Activated CD4-positive, alpha-beta T cell treated with anti-CD3 and anti-CD28 coated beads for 36 hours (primary cell): ENCODE measurements at regions not wholly inside any gene's neighbourhood (a gene's known extent, or its start where the extent isn't known, plus 50 kb on each side); places are given as distances from the start of the nearest gene placed in this dataset.
A peak's percentile ranks its signal among the peaks of the same experiment; 100 is the strongest.

Experiments used
- ATAC-seq: fragments of 200-7000 bp; cut with Tn5 transposase; one replicate; pipeline ENCODE4 v1.10.0; 2021; ENCODE audit warnings: mild to moderate bottlenecking, moderate library complexity
- CTCF ChIA-PET: fragments of 350-600 bp; sonication (Branson Sonifier 250); formaldehyde crosslinking; loops from one replicate; lab custom pipeline; 2021; ENCODE audit warnings: antibody characterized with exemption; lab: Charles Lee
- POLR2A ChIA-PET: fragments of 350-600 bp; sonication (Branson Sonifier 250); formaldehyde crosslinking; loops from one replicate; lab custom pipeline; 2021; ENCODE audit warnings: antibody characterized with exemption, inconsistent platforms; lab: Charles Lee
- DNase-seq: peaks from one replicate; pipeline ENCODE4 v3.0.0-alpha.2; 2020
- H3K27ac Mint-ChIP-seq: one replicate; pipeline ENCODE4 v1.8.0; 2021; ENCODE audit warnings: mixed read lengths
- H3K27me3 Mint-ChIP-seq: one replicate; pipeline ENCODE4 v1.8.0; 2021; ENCODE audit warnings: mixed read lengths
- H3K36me3 Mint-ChIP-seq: one replicate; pipeline ENCODE4 v1.8.0; 2021; ENCODE audit warnings: low read depth, mixed read lengths
- H3K4me1 Mint-ChIP-seq: one replicate; pipeline ENCODE4 v1.8.0; 2021; ENCODE audit warnings: mixed read lengths
- H3K4me3 Mint-ChIP-seq: one replicate; pipeline ENCODE4 v1.8.0; 2021; ENCODE audit warnings: mild to moderate bottlenecking, moderate library complexity, mixed read lengths
- H3K9me3 Mint-ChIP-seq: one replicate; pipeline ENCODE4 v1.8.0; 2021; ENCODE audit warnings: low read depth, mixed read lengths
- intact Hi-C, 2 experiments: fragments of 100-400 bp; cut with DNase I in 1 of 2; cut with micrococcal nuclease in 1 of 2; formaldehyde crosslinking; loops; one replicate each; pipeline versions ENCODE4 v1.14.2 to v1.15.1; 2022 to 2024; cut with DNase I, micrococcal nuclease

- ChIA-PET POLR2A (interaction anchor here (1.4 kb wide), 1 partner anchor 132 kb away, joined by 3 read pairs; no protein-coding TSS in a partner anchor), CTCF (interaction anchor here (0.6 to 2.0 kb wide), 4 partner anchors 9 to 88 kb away, joined by 3 to 8 read pairs (median 3); no protein-coding TSS in a partner anchor)
- intact Hi-C loops = no loop called here
- ATAC-seq (peak; percentile 95), DNase-seq (peak; percentile 62)
- Mint-ChIP-seq H3K9me3 (no peaks in the 10 kb centered on the region), H3K36me3 (no peaks in the 10 kb centered on the region), H3K27ac (no peak overlapping the region), H3K4me1 (peaks cover 9% of the 10 kb centered on the region), H3K4me3 (no peak overlapping the region), H3K27me3 (peaks cover 12% of the 10 kb centered on the region)
Observed at GRCh38 chr21:25370311-25370744, 237.0 kb downstream of the MRPL39 start.

GRCh38 chr21:25369524-25370300 lies 237.6 kb downstream of the MRPL39 start:
- H3K9me3 Mint-ChIP-seq = no peaks in the 10 kb centered on the region
- peaks cover 9% of the 10 kb centered on the region for H3K4me1 Mint-ChIP-seq
- ChIA-PET CTCF (interaction anchor here (0.6 to 2.0 kb wide), 3 partner anchors 16 to 87 kb away, joined by 3 to 8 read pairs (median 3); no protein-coding TSS in a partner anchor), POLR2A (interaction anchor here (1.4 kb wide), 1 partner anchor 133 kb away, joined by 3 read pairs; no protein-coding TSS in a partner anchor)
- no peak overlapping the region for H3K4me3 Mint-ChIP-seq
- no peaks in the 10 kb centered on the region for H3K36me3 Mint-ChIP-seq
- peaks cover 12% of the 10 kb centered on the region for H3K27me3 Mint-ChIP-seq
- ATAC-seq = no peak
- intact Hi-C loops = no loop called here
- H3K27ac Mint-ChIP-seq = no peak overlapping the region
- no peak for DNase-seq

- ChIA-PET CTCF (interaction anchor here (2.0 kb wide), 1 partner anchor 17 kb away, joined by 8 read pairs; no protein-coding TSS in a partner anchor), POLR2A (no interaction called here)
Observed at GRCh38 chr21:25368531-25368930, 238.8 kb downstream of the MRPL39 start.

GRCh38 chr21:25366116-25366515 lies 241.2 kb downstream of the MRPL39 start:
- no peaks in the 10 kb centered on the region for H3K9me3 Mint-ChIP-seq
- CTCF ChIA-PET = interaction anchor here (0.6 to 0.7 kb wide), 3 partner anchors 9 to 196 kb away, joined by 3 read pairs; no protein-coding TSS in a partner anchor
- intact Hi-C loops = no loop called here
- H3K36me3 Mint-ChIP-seq = no peaks in the 10 kb centered on the region
- POLR2A ChIA-PET = no interaction called here
- peaks cover 12% of the 10 kb centered on the region for H3K4me1 Mint-ChIP-seq
- no peak overlapping the region for H3K4me3 Mint-ChIP-seq
- no peak overlapping the region for H3K27ac Mint-ChIP-seq
- peaks cover 10% of the 10 kb centered on the region for H3K27me3 Mint-ChIP-seq
- no peak for ATAC-seq
- no peak for DNase-seq

More at GRCh38 chr21:25368531-25368930, 238.8 kb downstream of the MRPL39 start:
- H3K9me3 Mint-ChIP-seq = no peaks in the 10 kb centered on the region
- no peaks in the 10 kb centered on the region for H3K36me3 Mint-ChIP-seq
- peaks cover 12% of the 10 kb centered on the region for H3K27me3 Mint-ChIP-seq
- ATAC-seq (no peak), DNase-seq (no peak)
- H3K27ac Mint-ChIP-seq = no peak overlapping the region
- peaks cover 6% of the 10 kb centered on the region for H3K4me1 Mint-ChIP-seq
- no peak overlapping the region for H3K4me3 Mint-ChIP-seq
- intact Hi-C loops = no loop called here

- no peak overlapping the region for H3K4me3 Mint-ChIP-seq
- H3K27me3 Mint-ChIP-seq = peaks cover 7% of the 10 kb centered on the region
- CTCF ChIA-PET = no interaction called here
- intact Hi-C loops = no loop called here
- POLR2A ChIA-PET = no interaction called here
- DNase-seq (no peak), ATAC-seq (peak; percentile 86)
- peaks cover 9% of the 10 kb centered on the region for H3K4me1 Mint-ChIP-seq
- H3K9me3 Mint-ChIP-seq = no peaks in the 10 kb centered on the region
- no peak overlapping the region for H3K27ac Mint-ChIP-seq
- H3K36me3 Mint-ChIP-seq = no peaks in the 10 kb centered on the region
Observed at GRCh38 chr21:25362375-25363267, 244.7 kb downstream of the MRPL39 start.

GRCh38 chr21:25361765-25362164 lies 245.5 kb downstream of the MRPL39 start:
- CTCF ChIA-PET = interaction anchor here (2.4 kb wide), 1 partner anchor 24 kb away, joined by 10 read pairs; no protein-coding TSS in a partner anchor
- Mint-ChIP-seq H3K27me3 (peaks cover 3% of the 10 kb centered on the region), H3K9me3 (no peaks in the 10 kb centered on the region), H3K4me1 (peaks cover 17% of the 10 kb centered on the region), H3K27ac (no peak overlapping the region), H3K4me3 (no peak overlapping the region), H3K36me3 (no peaks in the 10 kb centered on the region)
- ATAC-seq = no peak
- intact Hi-C loops = no loop called here
- no peak for DNase-seq
- POLR2A ChIA-PET = no interaction called here

- no peak overlapping the region for H3K27ac Mint-ChIP-seq
- ChIA-PET POLR2A (no interaction called here), CTCF (interaction anchor here (0.7 to 2.4 kb wide), 8 partner anchors 10 to 224 kb away, joined by 3 to 10 read pairs (median 4); no protein-coding TSS in a partner anchor)
- DNase-seq (no peak), ATAC-seq (no peak)
- no peaks in the 10 kb centered on the region for H3K27me3 Mint-ChIP-seq
- peaks cover 19% of the 10 kb centered on the region for H3K4me1 Mint-ChIP-seq
- intact Hi-C loops = no loop called here
- H3K9me3 Mint-ChIP-seq = no peaks in the 10 kb centered on the region
- H3K4me3 Mint-ChIP-seq = no peak overlapping the region
- no peaks in the 10 kb centered on the region for H3K36me3 Mint-ChIP-seq
Observed at GRCh38 chr21:25361097-25361496, 246.2 kb downstream of the MRPL39 start.

GRCh38 chr21:25360593-25360992 lies 246.7 kb downstream of the MRPL39 start:
- no peak overlapping the region for H3K4me3 Mint-ChIP-seq
- no peaks in the 10 kb centered on the region for H3K36me3 Mint-ChIP-seq
- no peak overlapping the region for H3K27ac Mint-ChIP-seq
- DNase-seq (peak; percentile 24), ATAC-seq (peak; percentile 70)
- intact Hi-C loops = no loop called here
- H3K4me1 Mint-ChIP-seq = peaks cover 19% of the 10 kb centered on the region
- POLR2A ChIA-PET = no interaction called here
- H3K27me3 Mint-ChIP-seq = no peaks in the 10 kb centered on the region
- H3K9me3 Mint-ChIP-seq = no peaks in the 10 kb centered on the region
- CTCF ChIA-PET = interaction anchor here (0.8 to 2.4 kb wide), 6 partner anchors 9 to 110 kb away, joined by 3 to 10 read pairs (median 4); no protein-coding TSS in a partner anchor

GRCh38 chr21:25359724-25360123 lies 247.6 kb downstream of the MRPL39 start:
- Mint-ChIP-seq H3K4me3 (no peak overlapping the region), H3K36me3 (no peaks in the 10 kb centered on the region), H3K9me3 (no peaks in the 10 kb centered on the region), H3K4me1 (peaks cover 19% of the 10 kb centered on the region), H3K27ac (no peak overlapping the region), H3K27me3 (no peaks in the 10 kb centered on the region)
- ChIA-PET POLR2A (no interaction called here), CTCF (interaction anchor here (1.6 to 2.4 kb wide), 3 partner anchors 26 to 76 kb away, joined by 3 to 10 read pairs (median 6); no protein-coding TSS in a partner anchor)
- intact Hi-C loops = no loop called here
- no peak for ATAC-seq
- no peak for DNase-seq

- CTCF ChIA-PET = interaction anchor here (0.8 to 5.5 kb wide), 4 partner anchors 15 to 41 kb away, joined by 3 to 63 read pairs (median 6); no protein-coding TSS in a partner anchor
- DNase-seq = peak; percentile 75
- POLR2A ChIA-PET = no interaction called here
- H3K27ac Mint-ChIP-seq = no peak overlapping the region
- ATAC-seq = peak; percentile 77
- H3K36me3 Mint-ChIP-seq = peaks cover 3% of the 10 kb centered on the region
- intact Hi-C loops = loop anchor here (1.0 to 5.0 kb wide), 4 partner anchors 36 to 227 kb away; no protein-coding TSS in a partner anchor
- peaks cover 3% of the 10 kb centered on the region for H3K9me3 Mint-ChIP-seq
- H3K4me3 Mint-ChIP-seq = no peak overlapping the region
- peaks cover 7% of the 10 kb centered on the region for H3K4me1 Mint-ChIP-seq
- H3K27me3 Mint-ChIP-seq = peaks cover 27% of the 10 kb centered on the region
Observed at GRCh38 chr21:25350056-25350455, 257.2 kb downstream of the MRPL39 start.
